ENCODE measurements at regions not wholly inside any gene's neighbourhood (a gene's known extent, or its start where the extent isn't known, plus 50 kb on each side); places are given as distances from the start of the nearest gene placed in this dataset.

DNA sequence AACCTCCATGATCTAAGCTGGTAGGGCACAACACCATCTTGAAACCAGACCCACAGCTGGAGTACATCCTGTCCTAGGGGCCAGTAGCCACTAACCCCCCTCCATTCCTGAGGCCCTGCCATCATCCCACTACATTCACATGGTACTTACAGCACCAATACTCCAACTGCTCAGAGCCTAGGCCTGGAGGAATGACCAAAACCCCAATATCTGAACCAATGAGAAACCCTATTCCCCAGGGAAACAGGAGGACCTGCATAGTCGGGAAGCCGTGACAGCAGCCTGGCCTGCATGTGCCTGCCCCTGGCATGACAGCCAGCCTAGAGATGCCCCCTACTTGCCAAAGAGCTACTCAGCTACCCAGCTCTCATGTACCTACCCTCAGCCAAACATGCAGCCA, 65.4 kb upstream of the DMRT1 start:
- DNase-seq: no peak

DNA sequence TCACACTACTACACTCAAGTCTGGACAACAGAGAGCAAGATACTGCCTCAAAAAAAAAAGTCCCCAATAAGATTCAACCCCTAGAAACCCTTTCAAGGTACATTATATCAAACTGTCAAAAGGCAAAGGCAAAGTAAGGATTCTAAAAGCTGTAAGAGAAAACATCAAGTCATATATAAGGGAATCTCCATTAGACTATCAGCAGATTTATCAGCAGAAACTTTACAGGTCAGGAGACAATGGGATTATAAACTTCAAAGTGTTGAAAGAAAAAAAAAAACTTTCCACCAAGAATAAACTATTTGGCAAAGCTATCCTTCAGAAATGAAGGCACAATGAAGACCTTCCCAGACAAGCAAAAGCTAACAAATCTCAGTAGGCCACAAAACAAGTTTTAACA, 63.5 kb upstream of the DMRT1 start:
- DNase-seq: no peak

DNA sequence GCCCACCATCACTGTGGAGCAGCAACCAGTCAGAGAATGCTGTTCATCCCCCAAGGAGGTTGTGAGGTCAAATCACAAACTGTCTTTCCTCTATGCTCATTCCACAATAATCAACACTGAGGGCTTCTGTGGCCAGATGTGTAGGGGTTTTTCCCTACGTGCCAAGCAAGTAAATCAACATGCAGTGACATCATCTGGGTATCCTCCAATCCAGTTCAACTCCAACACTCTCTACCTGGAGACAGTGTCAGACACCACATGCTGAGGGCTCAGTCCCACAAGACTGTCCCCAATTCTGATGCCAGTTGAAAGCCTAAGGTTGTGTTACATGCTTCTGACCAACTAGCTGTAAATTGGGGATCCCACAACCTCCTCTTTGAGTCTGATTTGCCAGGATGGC, 57.3 kb upstream of the DMRT1 start:
- DNase-seq: no peak

DNA sequence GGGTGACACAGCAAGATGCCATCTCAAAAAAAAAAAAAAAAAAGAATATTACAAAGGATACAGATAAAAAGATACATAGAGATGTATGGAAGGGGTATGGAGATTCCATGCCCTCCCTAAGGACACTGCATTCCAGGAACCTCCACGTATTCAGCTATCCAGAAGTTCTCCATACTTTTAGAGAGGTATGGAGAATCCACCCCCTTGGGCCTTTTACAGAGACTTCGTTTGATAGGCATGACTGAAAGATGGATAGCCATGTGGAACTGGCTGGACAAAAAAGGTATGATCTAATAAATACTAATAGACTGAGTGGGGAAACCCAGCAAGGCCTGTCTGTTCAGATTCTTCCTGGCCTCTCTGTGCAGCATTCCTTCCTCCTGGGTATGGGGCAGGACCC, 56.6 kb upstream of the DMRT1 start:
- no peak for DNase-seq

DNA sequence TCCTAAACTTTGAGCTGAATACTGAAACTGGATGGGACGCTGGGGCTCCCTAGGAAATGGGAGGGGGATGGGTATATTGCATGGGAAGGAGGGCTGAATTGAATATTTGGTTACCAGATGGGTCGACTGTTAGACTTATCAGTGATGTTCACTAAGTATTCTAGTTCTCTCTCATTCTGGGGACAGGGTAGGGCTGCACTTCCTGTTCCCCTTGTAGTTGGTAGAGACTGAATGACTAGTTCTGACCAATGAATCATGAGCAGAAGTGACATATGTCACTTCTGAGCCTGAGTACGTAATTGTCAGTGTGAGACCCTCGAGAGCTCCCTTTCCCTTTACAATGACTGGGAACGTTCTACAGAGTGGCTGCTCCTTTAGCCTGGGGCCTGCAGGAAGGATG, 55.5 kb upstream of the DMRT1 start:
- no peak for DNase-seq

GRCh38 chr9:786405-786804, 55.1 kb upstream of the DMRT1 start:
- no peak for DNase-seq

GRCh38 chr9:788777-789176, 52.7 kb upstream of the DMRT1 start:
- DNase-seq: no peak

Data from NCI-H2081 (cell line).